Large intestine (tissue), 3 donors: ENCODE measurements at regions not wholly inside any gene's neighbourhood (a gene's known extent, or its start where the extent isn't known, plus 50 kb on each side); places are given as distances from the start of the nearest gene placed in this dataset.
A peak's percentile ranks its signal among the peaks of the same experiment; 100 is the strongest.

Experiments used
- DNase-seq, 2 donors: peaks; one replicate each; pipeline versions ENCODE4 v3.0.0 to v3.0.0-alpha.2; 2013
- H3K27ac ChIP-seq: one replicate; pipeline ENCODE4 v1.5.1; 2013; ENCODE audit warnings: low read length
- H3K27me3 ChIP-seq: 2 replicates; pipeline ENCODE4 v1.6.1; 2013; ENCODE audit warnings: low read length; ENCODE audit not compliant: control insufficient read depth, insufficient read depth
- H3K36me3 ChIP-seq: 2 replicates; pipeline ENCODE4 v1.6.1; 2013; ENCODE audit warnings: low read length; ENCODE audit not compliant: control insufficient read depth, insufficient read depth
- H3K4me1 ChIP-seq: one replicate; pipeline ENCODE4 v1.6.1; 2013; ENCODE audit warnings: low read length; ENCODE audit not compliant: control insufficient read depth, insufficient read depth
- H3K4me3 ChIP-seq: one replicate; pipeline ENCODE4 v1.5.1; 2013; ENCODE audit warnings: low read length
- H3K9me3 ChIP-seq: one replicate; pipeline ENCODE4 v1.6.1; 2013; ENCODE audit warnings: mild to moderate bottlenecking, low read depth, low read length, moderate library complexity; ENCODE audit not compliant: control insufficient read depth
- WGBS: methylation state at CpG from one replicate; pipeline ENCODE4 v1.1.5; 2013; ENCODE audit warnings: low lambda C conversion rate; ENCODE audit not compliant: insufficient coverage; 5-methylcytosine and 5-hydroxymethylcytosine counted together

DNA sequence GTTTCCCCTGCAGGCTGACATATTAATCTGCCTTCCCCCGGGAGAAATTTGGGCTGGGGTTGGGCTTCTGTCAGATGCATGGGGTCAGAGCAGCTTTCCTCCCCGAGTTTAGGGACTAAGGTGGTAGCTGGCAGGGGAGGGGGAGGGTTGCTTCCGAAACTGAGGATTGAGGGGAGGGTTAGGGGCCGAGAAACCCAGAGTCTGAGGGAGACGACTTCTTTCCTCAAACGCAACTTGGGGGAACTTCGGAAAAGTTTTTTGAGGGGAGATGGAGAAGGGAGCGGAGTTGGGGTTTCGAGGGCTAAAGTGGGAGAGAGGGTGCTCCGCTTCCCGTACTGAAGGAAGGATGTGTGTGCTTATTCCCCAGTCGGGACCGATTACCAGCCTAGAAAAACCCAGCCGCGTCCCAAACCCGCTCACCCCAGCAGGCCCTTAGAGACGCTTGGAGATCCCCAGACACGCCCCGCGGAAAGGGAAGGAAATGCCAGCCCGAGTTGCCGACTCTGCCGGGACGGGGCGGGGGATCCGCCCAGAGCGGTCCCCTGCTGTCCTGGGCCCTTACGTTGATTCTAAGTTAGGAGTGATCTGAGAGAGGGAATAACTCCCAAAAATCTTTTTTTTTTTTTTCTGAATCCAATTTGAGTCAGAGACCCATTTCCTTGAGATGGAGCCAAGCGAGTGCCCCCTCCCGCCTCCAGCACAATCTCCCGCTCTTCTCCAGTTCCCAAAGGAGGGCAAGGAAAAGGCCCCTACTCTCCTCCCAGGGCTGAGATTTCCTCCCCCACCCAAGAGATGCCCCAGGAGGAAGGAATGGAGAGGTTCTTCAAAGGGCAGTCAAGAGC, 61.9 kb downstream of the SMUG1 start:
- Histone ChIP-seq H3K4me3 (peak overlapping the region; percentile 78), H3K9me3 (peaks cover 4% of the 10 kb centered on the region), H3K27ac (peak overlapping the region; percentile 46), H3K27me3 (peaks cover 34% of the 10 kb centered on the region), H3K4me1 (peaks cover 19% of the 10 kb centered on the region), H3K36me3 (peaks cover 2% of the 10 kb centered on the region)
- no CpG with 5 or more reads among the region's 31 CpGs for WGBS
- peak in 1 of 2 donors; percentile 48 for DNase-seq

DNA sequence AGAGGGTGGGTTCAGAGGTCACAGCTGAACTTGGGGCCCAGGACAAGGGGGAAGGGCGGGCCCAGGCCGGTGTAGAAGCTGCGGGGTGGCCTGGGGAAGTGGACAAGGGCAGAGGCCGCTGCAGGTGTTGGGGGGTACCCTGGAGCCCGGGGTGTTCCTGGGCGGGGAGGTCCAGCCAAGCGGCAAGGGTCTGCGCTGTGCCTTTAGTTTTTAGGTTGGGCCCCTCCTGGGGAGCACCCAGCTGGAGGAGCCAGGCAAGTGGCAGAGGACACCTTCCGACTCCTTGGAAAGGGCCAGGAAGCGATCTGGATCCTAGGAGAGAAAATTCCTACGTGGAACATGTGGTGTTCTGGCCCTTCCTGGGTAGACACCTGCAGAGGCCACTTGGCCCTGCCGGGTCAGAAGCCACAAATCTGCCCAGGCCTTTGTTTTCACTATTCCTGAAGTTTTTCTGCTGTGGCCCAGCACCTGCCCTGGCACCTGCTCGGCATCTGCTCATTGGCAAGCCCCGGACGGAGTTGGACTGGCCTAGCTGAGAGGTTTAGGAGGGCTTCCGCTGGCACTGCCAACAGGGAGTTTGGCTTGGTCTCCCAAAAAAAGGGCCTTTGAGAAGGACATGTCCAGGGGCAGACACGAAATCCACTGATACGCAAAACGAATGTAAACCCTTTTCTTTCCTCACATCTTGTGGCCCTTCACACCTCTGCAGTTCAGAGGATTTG, 61.1 kb downstream of the SMUG1 start:
- peaks cover 34% of the 10 kb centered on the region for H3K27me3 ChIP-seq
- DNase-seq, result no peak
- H3K9me3 ChIP-seq, result peaks cover 4% of the 10 kb centered on the region
- no CpG with 5 or more reads among the region's 19 CpGs for WGBS
- H3K4me1 ChIP-seq, result peaks cover 25% of the 10 kb centered on the region
- peak overlapping the region; percentile 78 for H3K4me3 ChIP-seq
- H3K36me3 ChIP-seq, result peaks cover 4% of the 10 kb centered on the region
- peak overlapping the region; percentile 46 for H3K27ac ChIP-seq

GRCh38 chr12:54128416-54128815, 60.4 kb downstream of the SMUG1 start:
- peaks cover 32% of the 10 kb centered on the region for H3K4me1 ChIP-seq
- 60% methylated on average over 2 of the region's 3 CpGs for WGBS
- peaks cover 34% of the 10 kb centered on the region for H3K27me3 ChIP-seq
- H3K9me3 ChIP-seq, result peaks cover 4% of the 10 kb centered on the region
- H3K4me3 ChIP-seq, result no peak overlapping the region
- no peak overlapping the region for H3K27ac ChIP-seq
- no peak for DNase-seq
- H3K36me3 ChIP-seq, result peaks cover 4% of the 10 kb centered on the region

DNA sequence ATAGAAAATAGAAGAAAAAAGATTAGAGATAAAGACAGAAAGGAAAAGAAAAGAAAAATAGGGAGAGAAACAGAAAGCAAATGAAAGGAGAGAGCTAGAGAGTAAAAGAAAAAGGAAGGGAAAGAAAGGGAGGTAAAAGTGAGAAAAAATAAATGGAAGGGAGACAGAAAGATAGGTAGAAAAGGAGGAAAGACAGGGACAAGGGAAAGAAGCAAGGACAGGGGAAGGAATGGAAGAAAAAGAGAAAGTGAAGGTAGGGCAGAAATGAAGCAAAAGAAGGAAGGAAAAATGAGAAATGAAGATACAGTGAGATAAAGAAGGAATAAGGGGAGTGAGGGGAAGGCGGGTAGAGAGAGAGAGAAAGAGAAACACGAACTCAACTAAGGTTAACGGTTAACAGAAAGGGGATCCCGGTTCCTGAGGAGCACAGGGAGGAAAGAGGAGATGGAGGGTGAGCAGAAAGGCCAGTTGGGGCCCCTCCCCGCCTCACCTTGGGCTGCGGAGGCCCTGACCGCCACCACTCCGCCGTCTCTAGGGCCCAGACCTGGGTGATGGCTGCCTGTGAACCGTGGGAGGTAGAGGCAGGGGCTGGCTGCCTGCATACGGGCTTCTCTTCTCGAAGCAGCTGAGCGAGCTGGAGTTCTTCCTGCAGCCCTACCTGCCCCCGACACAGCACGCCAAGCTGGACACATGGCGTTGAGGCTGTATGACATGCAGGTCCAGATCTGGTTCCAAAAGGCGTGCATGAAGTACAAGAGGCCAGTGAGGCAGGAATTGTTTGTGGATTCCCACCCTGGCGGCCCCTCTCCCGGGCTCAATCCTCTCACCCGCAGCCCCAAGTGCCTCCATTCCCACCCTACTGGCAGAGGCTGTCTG, 59.5 kb downstream of the SMUG1 start:
- Histone ChIP-seq H3K4me1 (peaks cover 39% of the 10 kb centered on the region), H3K27ac (no peak overlapping the region), H3K36me3 (peaks cover 4% of the 10 kb centered on the region), H3K27me3 (peaks cover 30% of the 10 kb centered on the region), H3K4me3 (no peak overlapping the region), H3K9me3 (peaks cover 4% of the 10 kb centered on the region)
- WGBS, result 20% methylated on average over 3 of the region's 20 CpGs
- no peak for DNase-seq
